ENCODE measurements at regions not wholly inside any gene's neighbourhood (a gene's known extent, or its start where the extent isn't known, plus 50 kb on each side); places are given as distances from the start of the nearest gene placed in this dataset.
"Not testable (repeated sequence)": the region's sequence is repeated elsewhere in the genome, so short reads cannot be mapped to it uniquely, and the experiment has no call there.

GRCh38 chr4:79134767-79135166, 191.1 kb downstream of the NAA11 start:
- Mint-ChIP-seq H3K27ac (no peak overlapping the region), H3K36me3 (ENCODE audit: insufficient read depth) (no peaks in the 10 kb centered on the region), H3K4me3 (ENCODE audit: low read depth) (no peak overlapping the region), H3K4me1 (ENCODE audit: low read depth) (peaks cover 5% of the 10 kb centered on the region), H3K27me3 (no peaks in the 10 kb centered on the region), H3K9me3 (ENCODE audit: low read depth) (peaks cover 3% of the 10 kb centered on the region)
- no peak for DNase-seq (ENCODE audit: low spot score, unreplicated experiment)
- TF ChIP-seq CTCF (IDR thresholded peaks at IDR 0.05; ENCODE audit: unreplicated experiment) = no peak

GRCh38 chr4:79132826-79133225, 193.0 kb downstream of the NAA11 start:
- DNase-seq (ENCODE audit: low spot score, unreplicated experiment) = no peak
- H3K9me3 Mint-ChIP-seq (ENCODE audit: low read depth) = peaks cover 3% of the 10 kb centered on the region
- no peak overlapping the region for H3K4me3 Mint-ChIP-seq (ENCODE audit: low read depth)
- no peak overlapping the region for H3K27ac Mint-ChIP-seq
- peaks cover 5% of the 10 kb centered on the region for H3K4me1 Mint-ChIP-seq (ENCODE audit: low read depth)
- no peak for TF ChIP-seq CTCF (IDR thresholded peaks at IDR 0.05; ENCODE audit: unreplicated experiment)
- H3K36me3 Mint-ChIP-seq (ENCODE audit: insufficient read depth) = no peaks in the 10 kb centered on the region
- no peaks in the 10 kb centered on the region for H3K27me3 Mint-ChIP-seq

GRCh38 chr4:79121875-79122358, 182.7 kb upstream of the PAQR3 start:
- Mint-ChIP-seq H3K4me3 (ENCODE audit: low read depth) (no peak overlapping the region), H3K36me3 (ENCODE audit: insufficient read depth) (peaks cover 2% of the 10 kb centered on the region), H3K27ac (no peak overlapping the region), H3K9me3 (ENCODE audit: low read depth) (peaks cover 46% of the 10 kb centered on the region), H3K4me1 (ENCODE audit: low read depth) (no peaks in the 10 kb centered on the region), H3K27me3 (no peaks in the 10 kb centered on the region)
- TF ChIP-seq CTCF (IDR thresholded peaks at IDR 0.05; ENCODE audit: unreplicated experiment) = no peak
- no peak for DNase-seq (ENCODE audit: low spot score, unreplicated experiment)

GRCh38 chr4:79121223-79121622, 182.0 kb upstream of the PAQR3 start:
- Mint-ChIP-seq H3K9me3 (ENCODE audit: low read depth) (peaks cover 47% of the 10 kb centered on the region), H3K27me3 (no peaks in the 10 kb centered on the region), H3K4me3 (ENCODE audit: low read depth) (no peak overlapping the region), H3K4me1 (ENCODE audit: low read depth) (no peaks in the 10 kb centered on the region), H3K36me3 (ENCODE audit: insufficient read depth) (peaks cover 2% of the 10 kb centered on the region), H3K27ac (no peak overlapping the region)
- DNase-seq (ENCODE audit: low spot score, unreplicated experiment) = no peak
- TF ChIP-seq CTCF (IDR thresholded peaks at IDR 0.05; ENCODE audit: unreplicated experiment) = no peak

GRCh38 chr4:79117051-79117450, 177.8 kb upstream of the PAQR3 start:
- not testable (repeated sequence) for H3K27ac Mint-ChIP-seq; H3K4me1 Mint-ChIP-seq (ENCODE audit: low read depth); H3K36me3 Mint-ChIP-seq (ENCODE audit: insufficient read depth); H3K4me3 Mint-ChIP-seq (ENCODE audit: low read depth); DNase-seq (ENCODE audit: low spot score, unreplicated experiment); H3K27me3 Mint-ChIP-seq
- peaks cover 41% of the 10 kb centered on the region for H3K9me3 Mint-ChIP-seq (ENCODE audit: low read depth)

GRCh38 chr4:79107014-79107413, 167.8 kb upstream of the PAQR3 start:
- no peaks in the 10 kb centered on the region for H3K27me3 Mint-ChIP-seq
- no peaks in the 10 kb centered on the region for H3K36me3 Mint-ChIP-seq (ENCODE audit: insufficient read depth)
- H3K4me3 Mint-ChIP-seq (ENCODE audit: low read depth) = no peak overlapping the region
- TF ChIP-seq CTCF (IDR thresholded peaks at IDR 0.05; ENCODE audit: unreplicated experiment) = no peak
- H3K9me3 Mint-ChIP-seq (ENCODE audit: low read depth) = peaks cover 5% of the 10 kb centered on the region
- DNase-seq (ENCODE audit: low spot score, unreplicated experiment) = no peak
- H3K4me1 Mint-ChIP-seq (ENCODE audit: low read depth) = no peaks in the 10 kb centered on the region
- H3K27ac Mint-ChIP-seq = no peak overlapping the region

Data from progenitor cell of endocrine pancreas (in vitro differentiated cells).